Keratinocyte (primary cell): ENCODE measurements at regions not wholly inside any gene's neighbourhood (a gene's known extent, or its start where the extent isn't known, plus 50 kb on each side); places are given as distances from the start of the nearest gene placed in this dataset.

Experiments
- DNase-seq: peaks from one replicate; pipeline ENCODE4 v3.0.0-alpha.2; 2011; ENCODE audit warnings: low read depth, missing footprints, low spot score
- FAIRE-seq: peaks from 2 replicates; lab custom pipeline; 2011; peaks lifted over from hg19 to GRCh38; lab: Jason Lieb, UNC
- H2AFZ ChIP-seq: 2 replicates; pipeline ENCODE4 v1.6.0; 2012; ENCODE audit warnings: low read length, control low read depth, inconsistent platforms; ENCODE audit not compliant: control insufficient read depth
- H3K27ac ChIP-seq: 2 replicates; pipeline ENCODE4 v1.5.1; 2011; ENCODE audit warnings: low read length; ENCODE audit not compliant: control insufficient read depth, insufficient read depth
- H3K27me3 ChIP-seq: 3 replicates; pipeline ENCODE4 v1.6.0; 2011; ENCODE audit warnings: low read length; ENCODE audit not compliant: control insufficient read depth, insufficient read depth; ENCODE audit errors: extremely low read depth
- H3K36me3 ChIP-seq, 2 experiments: 2 replicates in 1 of 2; 3 replicates in 1 of 2; pipeline ENCODE4 v1.5.1; 2011; ENCODE audit warnings: low read length in 2 of 2, mild to moderate bottlenecking in 1 of 2; ENCODE audit not compliant: control insufficient read depth in 2 of 2, insufficient read depth in 2 of 2; ENCODE audit errors: extremely low read depth in 1 of 2
- H3K4me1 ChIP-seq: 3 replicates; pipeline ENCODE4 v1.5.1; 2011; ENCODE audit warnings: low read length; ENCODE audit not compliant: control insufficient read depth, insufficient read depth; ENCODE audit errors: extremely low read depth
- H3K4me2 ChIP-seq: 3 replicates; pipeline ENCODE4 v1.6.0; 2011; ENCODE audit warnings: low read depth, low read length; ENCODE audit not compliant: control insufficient read depth, insufficient read depth; ENCODE audit errors: extremely low read depth
- H3K4me3 ChIP-seq, 3 experiments: fragments of 200-600 bp in 1 of 3; sonication (generic) in 1 of 3; 2 replicates in 2 of 3; 3 replicates in 1 of 3; pipeline ENCODE4 v1.5.1; 2011 to 2016; ENCODE audit warnings: low read length in 3 of 3, mild to moderate bottlenecking in 3 of 3, control low read depth in 2 of 3, inconsistent platforms in 1 of 3, low read depth in 1 of 3, mixed read lengths in 1 of 3, mixed run types in 1 of 3, moderate library complexity in 1 of 3; ENCODE audit not compliant: control insufficient read depth in 2 of 3, insufficient read depth in 2 of 3; ENCODE audit errors: extremely low read depth in 1 of 3
- H3K79me2 ChIP-seq: 2 replicates; pipeline ENCODE4 v1.6.0; 2012; ENCODE audit warnings: low read length; ENCODE audit not compliant: control insufficient read depth, insufficient read depth
- H3K9ac ChIP-seq: 3 replicates; pipeline ENCODE4 v1.6.0; 2011; ENCODE audit warnings: low read length; ENCODE audit not compliant: control insufficient read depth, insufficient read depth; ENCODE audit errors: extremely low read depth
- H3K9me1 ChIP-seq: 3 replicates; pipeline ENCODE4 v1.6.0; 2011; ENCODE audit warnings: low read length; ENCODE audit not compliant: control insufficient read depth, insufficient read depth; ENCODE audit errors: extremely low read depth
- H3K9me3 ChIP-seq: 2 replicates; pipeline ENCODE4 v1.5.1; 2012; ENCODE audit warnings: low read depth, low read length; ENCODE audit not compliant: control insufficient read depth
- H4K20me1 ChIP-seq: 3 replicates; pipeline ENCODE4 v1.6.0; 2011; ENCODE audit warnings: low read length; ENCODE audit not compliant: control insufficient read depth, insufficient read depth; ENCODE audit errors: extremely low read depth
- CTCF ChIP-seq, 3 experiments: IDR thresholded peaks in 1 of 3; conservative IDR thresholded peaks in 1 of 3; optimal IDR thresholded peaks in 1 of 3; 2 replicates in 2 of 3; 3 replicates in 1 of 3; pipeline versions ENCODE3 to v1.5.1; 2011; ENCODE audit warnings: low read length in 3 of 3, mild to moderate bottlenecking in 3 of 3, moderate library complexity in 2 of 3, control low read depth in 1 of 3, inconsistent platforms in 1 of 3; ENCODE audit not compliant: insufficient read depth in 2 of 3; ENCODE audit errors: extremely low read depth in 1 of 3
- EZH2 ChIP-seq: IDR thresholded peaks from one replicate; pipeline ENCODE4 v1.6.1; 2012; ENCODE audit warnings: inconsistent platforms, mild to moderate bottlenecking, low read length, moderate library complexity
- dilution Hi-C: fragments of 300-500 bp; cut with MboI; formaldehyde crosslinking; loops from one replicate; pipeline ENCODE4 v1.7.0; 2020; ENCODE audit warnings: low sequenced_read_pairs; ENCODE audit not compliant: extremely low pct_ligation_motif_present

GRCh38 chr2:22947741-22948140, 437.2 kb upstream of the KLHL29 start:
- TF ChIP-seq EZH2, result no peak
- no peak for TF ChIP-seq CTCF (optimal IDR thresholded peaks at IDR 0.05 in 1 of 3, IDR thresholded peaks at IDR 0.05 in 1 of 3, conservative IDR thresholded peaks at IDR 0.05 in 1 of 3; ENCODE audit: extremely low read depth in 1 of 3, insufficient read depth in 2 of 3, low read length in 3 of 3)
- dilution Hi-C loops, result no loop called here

GRCh38 chr2:22950431-22950830, 434.5 kb upstream of the KLHL29 start:
- Histone ChIP-seq H3K4me2 (no peak overlapping the region), H3K9me3 (no peaks in the 10 kb centered on the region), H4K20me1 (no peaks in the 10 kb centered on the region), H3K27me3 (no peaks in the 10 kb centered on the region), H3K9ac (no peak overlapping the region), H3K4me3 (no peak overlapping the region), H3K9me1 (no peaks in the 10 kb centered on the region), H3K36me3 (no peaks in the 10 kb centered on the region), H2AFZ (no peak overlapping the region), H3K79me2 (no peaks in the 10 kb centered on the region), H3K4me1 (no peaks in the 10 kb centered on the region), H3K27ac (no peak overlapping the region)
- no peak for FAIRE-seq
- TF ChIP-seq EZH2 (no peak), CTCF (optimal IDR thresholded peaks at IDR 0.05 in 1 of 3, IDR thresholded peaks at IDR 0.05 in 1 of 3, conservative IDR thresholded peaks at IDR 0.05 in 1 of 3; ENCODE audit: extremely low read depth in 1 of 3, insufficient read depth in 2 of 3, low read length in 3 of 3) (no peak)
- dilution Hi-C loops, result no loop called here
- no peak for DNase-seq

More at GRCh38 chr2:22947741-22948140, 437.2 kb upstream of the KLHL29 start:
- H3K27ac ChIP-seq, result no peak overlapping the region
- H3K9me3 ChIP-seq, result no peaks in the 10 kb centered on the region
- H2AFZ ChIP-seq, result no peak overlapping the region
- H3K4me1 ChIP-seq, result no peaks in the 10 kb centered on the region
- FAIRE-seq, result no peak
- no peaks in the 10 kb centered on the region for H3K27me3 ChIP-seq
- H3K36me3 ChIP-seq, result no peaks in the 10 kb centered on the region
- no peak overlapping the region for H3K9ac ChIP-seq
- no peaks in the 10 kb centered on the region for H4K20me1 ChIP-seq
- DNase-seq, result no peak
- no peak overlapping the region for H3K4me2 ChIP-seq
- H3K4me3 ChIP-seq, result no peak overlapping the region
- no peaks in the 10 kb centered on the region for H3K79me2 ChIP-seq
- H3K9me1 ChIP-seq, result no peaks in the 10 kb centered on the region
